ENCODE measurements at regions not wholly inside any gene's neighbourhood (a gene's known extent, or its start where the extent isn't known, plus 50 kb on each side); places are given as distances from the start of the nearest gene placed in this dataset.

- TF ChIP-seq ETV6 (IDR thresholded peaks at IDR 0.05; ENCODE audit: borderline replicate concordance in 1 of 2, low read depth in 2 of 2, low read length in 1 of 2): no peak
- no peak for TF ChIP-seq ETV6 (CRISPR knock-in tag; IDR thresholded peaks at IDR 0.05; ENCODE audit: borderline replicate concordance)
- TF ChIP-seq ATF7 (IDR thresholded peaks at IDR 0.05): no peak
- no peak for TF ChIP-seq HDAC6 (IDR thresholded peaks at IDR 0.05; ENCODE audit: low read depth, low read length)
- no peak for TF ChIP-seq RAD21 (CRISPR knock-in tag; conservative IDR thresholded peaks at IDR 0.05 in 1 of 2, IDR thresholded peaks at IDR 0.05 in 1 of 2)
- TF ChIP-seq POLR2A (conservative IDR thresholded peaks at IDR 0.05): no peak
- no peak for TF ChIP-seq TEAD4 (IDR thresholded peaks at IDR 0.05; ENCODE audit: low read length)
- no peak for TF ChIP-seq TEAD4 (CRISPR knock-in tag; IDR thresholded peaks at IDR 0.05; ENCODE audit: borderline replicate concordance)
- no peak for TF ChIP-seq HBP1 (CRISPR knock-in tag; IDR thresholded peaks at IDR 0.05)
- no peak for TF ChIP-seq ZNF609 (CRISPR knock-in tag; IDR thresholded peaks at IDR 0.05; ENCODE audit: borderline replicate concordance)
Measured at GRCh38 chr17:6923385-6923784, 72.5 kb upstream of the ALOX12 start.

All from K562 (cell line).